AG10803 (cell line): ENCODE measurements at regions not wholly inside any gene's neighbourhood (a gene's known extent, or its start where the extent isn't known, plus 50 kb on each side); places are given as distances from the start of the nearest gene placed in this dataset.

Source experiments
- DNase-seq: peaks from one replicate; pipeline ENCODE4 v3.0.0; 2010; ENCODE audit warnings: low read depth
- H3K4me3 ChIP-seq: 2 replicates; pipeline ENCODE4 v1.5.1; 2011; ENCODE audit warnings: mild to moderate bottlenecking, low read length, control low read depth
- CTCF ChIP-seq: conservative IDR thresholded peaks from 2 replicates; pipeline ENCODE4 v1.5.1; 2011; ENCODE audit warnings: mild to moderate bottlenecking, low read length, control low read depth, inconsistent platforms

DNA sequence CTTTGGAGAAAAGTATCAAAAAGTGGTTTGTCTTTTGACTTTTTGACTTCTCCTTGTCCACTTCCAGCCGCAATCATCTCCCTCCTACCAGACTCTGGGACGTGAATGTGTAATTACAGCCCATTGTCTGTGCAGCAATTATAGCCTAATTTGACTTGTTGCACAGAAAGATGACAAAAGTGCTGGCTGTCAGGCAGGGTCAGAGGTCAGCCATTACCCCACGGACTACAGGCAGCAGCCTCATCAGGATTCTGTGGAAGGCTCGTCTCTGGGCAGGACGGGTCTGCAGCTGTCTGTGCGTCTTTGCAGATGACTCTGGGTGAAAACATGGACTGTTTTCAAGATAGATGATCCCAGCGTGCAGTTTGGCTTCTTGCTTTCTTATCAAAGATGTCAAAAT is 102.2 kb upstream of the EDNRB start:
- no peak for TF ChIP-seq CTCF
- DNase-seq, result no peak
- no peak overlapping the region for H3K4me3 ChIP-seq

GRCh38 chr13:78015782-78016181 is 97.2 kb upstream of the EDNRB start:
- DNase-seq, result no peak
- no peak for TF ChIP-seq CTCF
- no peak overlapping the region for H3K4me3 ChIP-seq

DNA sequence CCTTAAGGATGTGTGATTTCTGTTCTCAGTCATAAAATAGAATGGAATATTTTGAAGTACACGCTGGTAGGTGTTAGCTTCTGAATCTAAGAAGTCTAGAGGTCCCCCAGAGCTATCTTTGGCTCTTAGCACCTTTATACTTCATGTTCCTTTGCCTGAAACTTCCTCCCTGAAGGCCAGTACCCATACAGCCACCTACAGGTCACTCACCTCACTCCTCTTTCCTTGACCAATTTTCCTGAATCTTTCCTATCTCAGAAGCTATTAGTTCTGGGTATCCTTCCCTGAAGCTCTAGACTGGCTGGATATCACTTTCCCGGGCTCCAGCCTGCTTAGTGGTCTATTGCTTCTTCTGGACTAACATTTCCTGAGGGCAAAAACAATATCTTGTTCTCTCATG is 93.4 kb upstream of the EDNRB start:
- no peak for DNase-seq
- no peak for TF ChIP-seq CTCF
- no peak overlapping the region for H3K4me3 ChIP-seq

DNA sequence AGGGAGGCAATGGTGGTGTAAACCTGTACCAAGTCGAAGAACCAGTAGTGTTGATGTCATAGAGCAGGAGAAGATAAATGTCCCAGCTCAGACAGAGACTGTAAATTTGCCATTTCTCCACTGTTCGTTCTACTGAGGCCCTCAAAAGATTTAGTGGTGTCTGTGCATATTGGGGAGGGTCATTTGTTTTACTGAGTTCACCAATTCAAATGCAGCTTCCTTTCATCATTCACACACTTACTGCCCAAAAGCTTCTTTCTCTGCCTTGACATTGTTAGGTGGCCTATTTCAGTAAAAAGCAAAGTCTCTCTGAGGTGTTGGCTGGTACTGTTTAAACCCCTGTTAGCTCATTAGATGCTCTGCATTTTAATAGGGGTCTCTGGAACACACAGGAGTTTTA is 86.2 kb upstream of the EDNRB start:
- DNase-seq, result no peak
- no peak overlapping the region for H3K4me3 ChIP-seq
- no peak for TF ChIP-seq CTCF

DNA sequence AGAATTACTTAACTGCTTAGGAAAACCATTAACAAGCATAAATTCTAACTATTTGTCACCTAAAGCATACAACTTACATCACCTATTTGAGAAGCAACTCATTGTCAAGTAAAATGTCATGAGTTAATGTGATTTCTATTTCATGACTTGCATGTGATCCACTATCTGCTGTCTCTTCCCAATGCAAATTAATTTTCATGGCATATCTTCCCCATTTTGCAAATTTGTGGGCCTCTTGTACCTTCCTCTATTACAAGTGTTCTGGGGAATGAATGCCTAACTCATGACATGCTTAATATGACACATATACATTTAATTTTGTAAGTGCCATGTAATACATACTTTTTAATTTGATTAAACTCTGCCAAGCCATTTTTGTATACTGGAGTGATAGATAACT is 81.1 kb upstream of the EDNRB start:
- no peak for DNase-seq
- H3K4me3 ChIP-seq, result no peak overlapping the region
- no peak for TF ChIP-seq CTCF

DNA sequence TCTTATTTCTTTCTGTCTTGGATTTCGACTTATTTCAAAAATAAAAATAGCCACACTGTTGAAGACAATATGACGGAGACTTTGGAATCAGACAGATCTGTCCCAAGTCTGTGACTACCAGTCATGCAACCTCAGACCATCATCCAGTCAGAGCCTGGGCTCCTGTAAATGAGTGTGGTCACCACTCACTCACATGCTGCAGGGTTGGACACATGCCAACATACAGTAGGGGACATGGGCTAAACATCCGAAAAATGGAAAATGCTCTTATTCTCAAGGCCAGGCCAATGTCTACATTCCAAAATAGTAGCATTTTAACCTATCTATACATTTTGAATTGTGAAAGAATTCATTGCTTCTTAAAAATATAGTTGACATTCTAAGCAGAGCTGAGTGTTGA is 75.5 kb upstream of the EDNRB start:
- DNase-seq, result no peak
- TF ChIP-seq CTCF, result no peak

GRCh38 chr13:77991003-77991402 is 72.4 kb upstream of the EDNRB start:
- DNase-seq, result no peak
- no peak overlapping the region for H3K4me3 ChIP-seq
- no peak for TF ChIP-seq CTCF

More for the DNA sequence above, 75.5 kb upstream of the EDNRB start:
- no peak overlapping the region for H3K4me3 ChIP-seq
